HepG2 (cell line): ENCODE measurements at regions not wholly inside any gene's neighbourhood (a gene's known extent, or its start where the extent isn't known, plus 50 kb on each side); places are given as distances from the start of the nearest gene placed in this dataset.

Experiments used
- ATAC-seq: fragments of 200-7000 bp; cut with Tn5 transposase; 3 replicates; pipeline ENCODE4 v1.9.1; 2020; ENCODE audit warnings: mild to moderate bottlenecking, moderate library complexity
- BruUV-seq: library from RNA; stranded (reverse); fragments of 400-500 nt; replicated peaks from 2 replicates; lab custom pipeline; 2021; lab: Mats Ljungman, UMichigan
- CTCF ChIA-PET: fragments of 300-600 bp; formaldehyde crosslinking; extraction: SDS; loops from one replicate; lab custom pipeline; 2021; ENCODE audit warnings: low total read pairs, inconsistent platforms, low intra/inter-chr PET ratio; lab: Yijun Ruan, JAX
- POLR2A ChIA-PET: fragments of 350-600 bp; sonication (Branson Sonifier 250); formaldehyde crosslinking; loops from one replicate; lab custom pipeline; 2020; ENCODE audit warnings: antibody characterized with exemption, inconsistent platforms; lab: Yijun Ruan, JAX
- DNase-seq: peaks from one replicate; pipeline ENCODE4 v3.0.0-alpha.2; 2015; ENCODE audit warnings: low spot score
- FAIRE-seq: peaks from 3 replicates; lab custom pipeline; 2011; peaks lifted over from hg19 to GRCh38; lab: Jason Lieb, UNC
- H2AFZ ChIP-seq: one replicate; pipeline ENCODE4 v1.6.1; 2011; ENCODE audit warnings: low read length, inconsistent platforms
- H3K27ac ChIP-seq: fragments of 300-600 bp; 3 replicates; pipeline ENCODE4 v1.8.0; 2011; ENCODE audit warnings: mixed run types, mild to moderate bottlenecking, mixed read lengths, low read length, inconsistent platforms; ENCODE audit not compliant: insufficient read depth; ENCODE audit errors: extremely low read length
- H3K27me3 ChIP-seq, 2 experiments: fragments of 200-600 bp in 1 of 2; 2 replicates in 1 of 2; 3 replicates in 1 of 2; pipeline versions ENCODE4 v1.6.0 to v1.8.0; 2011; ENCODE audit warnings: low read length in 2 of 2, mild to moderate bottlenecking in 2 of 2, moderate library complexity in 2 of 2, inconsistent platforms in 1 of 2; ENCODE audit not compliant: insufficient read depth in 2 of 2, control insufficient read depth in 1 of 2
- H3K36me3 ChIP-seq, 2 experiments: fragments of 200-600 bp in 1 of 2; replicated peaks in 1 of 2; 2 replicates in 1 of 2; 3 replicates in 1 of 2; pipeline versions ENCODE4 v1.5.1 to v1.8.0; 2011; ENCODE audit warnings: low read length in 2 of 2, inconsistent platforms in 1 of 2; ENCODE audit not compliant: insufficient read depth in 2 of 2, control insufficient read depth in 1 of 2
- H3K4me1 ChIP-seq: 2 replicates; pipeline ENCODE4 v1.5.1; 2012; ENCODE audit warnings: low read length, inconsistent platforms; ENCODE audit not compliant: insufficient read depth
- H3K4me2 ChIP-seq: 2 replicates; pipeline ENCODE4 v1.6.0; 2011; ENCODE audit warnings: low read depth, low read length, inconsistent platforms
- H3K4me3 ChIP-seq, 3 experiments: fragments of 200-600 bp in 1 of 3; sonication (generic), shearing (Covaris generic) in 1 of 3; replicated peaks in 1 of 3; 2 replicates each; pipeline ENCODE4 v1.5.1; 2011 to 2016; ENCODE audit warnings: low read length in 3 of 3, inconsistent platforms in 2 of 3, low read depth in 2 of 3, mild to moderate bottlenecking in 2 of 3, control low read depth in 1 of 3, mixed read lengths in 1 of 3; ENCODE audit not compliant: insufficient read depth in 1 of 3
- H3K79me2 ChIP-seq: one replicate; pipeline ENCODE4 v1.6.1; 2011; ENCODE audit warnings: low read length, inconsistent platforms; ENCODE audit not compliant: insufficient read depth
- H3K9ac ChIP-seq: 2 replicates; pipeline ENCODE4 v1.6.0; 2011; ENCODE audit warnings: mild to moderate bottlenecking, low read depth, low read length, inconsistent platforms; ENCODE audit not compliant: insufficient read depth
- H3K9me3 ChIP-seq: 2 replicates; pipeline ENCODE4 v1.5.1; 2012; ENCODE audit warnings: mild to moderate bottlenecking, low read length
- H4K20me1 ChIP-seq: 2 replicates; pipeline ENCODE4 v1.6.0; 2011; ENCODE audit warnings: inconsistent platforms, mild to moderate bottlenecking, low read length, moderate library complexity; ENCODE audit not compliant: insufficient read depth
- ELK4 ChIP-seq: sonication (generic); formaldehyde crosslinking; IDR thresholded peaks from 2 replicates; pipeline ENCODE4 v1.9.0; 2021; ENCODE audit warnings: missing genetic modification reagents, borderline replicate concordance
- MAFF ChIP-seq: IDR thresholded peaks from 2 replicates; pipeline ENCODE4 v1.6.1; 2011; ENCODE audit warnings: low read depth, low read length, improper control_type of control experiment
- MAFK ChIP-seq, 2 experiments: IDR thresholded peaks in 1 of 2; conservative IDR thresholded peaks in 1 of 2; 2 replicates each; pipeline ENCODE4 v1.6.1; 2011; ENCODE audit warnings: improper control_type of control experiment in 2 of 2, low read length in 2 of 2
- MIER3 ChIP-seq: IDR thresholded peaks from 2 replicates; pipeline ENCODE4 v1.6.1; 2016; ENCODE audit warnings: missing compliant biosample characterization, borderline replicate concordance
- SALL2 ChIP-seq: sonication (generic); formaldehyde crosslinking; IDR thresholded peaks from 2 replicates; pipeline ENCODE4 v1.8.1; 2023; ENCODE audit warnings: mild to moderate bottlenecking, missing genetic modification reagents, inconsistent platforms
- TAF1 ChIP-seq: sonication (generic); formaldehyde crosslinking; IDR thresholded peaks from 2 replicates; pipeline ENCODE4 v1.4.0; 2020; ENCODE audit warnings: missing genetic modification reagents
- ZBTB2 ChIP-seq: sonication (generic); formaldehyde crosslinking; IDR thresholded peaks from 2 replicates; pipeline ENCODE4 v1.8.0; 2022; ENCODE audit warnings: low read depth, missing genetic modification reagents
- ZMYM2 ChIP-seq: sonication (generic); formaldehyde crosslinking; IDR thresholded peaks from 2 replicates; pipeline ENCODE4 v1.8.0; 2022; ENCODE audit warnings: mild to moderate bottlenecking, missing genetic modification reagents
- ZNF101 ChIP-seq: sonication (generic); formaldehyde crosslinking; IDR thresholded peaks from 2 replicates; pipeline ENCODE4 v1.4.0; 2020; ENCODE audit warnings: mild to moderate bottlenecking, low read depth, missing genetic modification reagents, borderline replicate concordance
- ZNF224 ChIP-seq: sonication (generic); formaldehyde crosslinking; IDR thresholded peaks from 2 replicates; pipeline ENCODE4 v1.5.0; 2020; ENCODE audit warnings: mild to moderate bottlenecking, missing genetic modification reagents
- ZNF30 ChIP-seq: sonication (generic); formaldehyde crosslinking; IDR thresholded peaks from 2 replicates; pipeline ENCODE4 v1.5.0; 2020; ENCODE audit warnings: mild to moderate bottlenecking, missing genetic modification reagents
- ZNF350 ChIP-seq: sonication (generic); formaldehyde crosslinking; IDR thresholded peaks from 2 replicates; pipeline ENCODE4 v1.4.0; 2020; ENCODE audit warnings: mild to moderate bottlenecking, low read depth, missing genetic modification reagents, borderline replicate concordance
- ZNF460 ChIP-seq: sonication (generic); formaldehyde crosslinking; IDR thresholded peaks from 2 replicates; pipeline ENCODE4 v1.5.1; 2020; ENCODE audit warnings: missing genetic modification reagents, mild to moderate bottlenecking, borderline replicate concordance
- ZNF570 ChIP-seq: sonication (generic); formaldehyde crosslinking; IDR thresholded peaks from 2 replicates; pipeline ENCODE4 v1.4.0; 2020; ENCODE audit warnings: mild to moderate bottlenecking, missing genetic modification reagents, borderline replicate concordance
- WGBS: methylation state at CpG from one replicate; pipeline ENCODE4 v1.1.6; 2017; ENCODE audit warnings: low lambda C conversion rate; 5-methylcytosine and 5-hydroxymethylcytosine counted together
- in situ Hi-C: cut with HindIII; loops from 2 replicates; pipeline ENCODE4 v1.10.0; 2017; ENCODE audit warnings: low pct_unique_long_range_greater_than_20kb; ENCODE audit not compliant: extremely low pct_ligation_motif_present
- intact Hi-C: fragments of 100-400 bp; cut with micrococcal nuclease; formaldehyde crosslinking; loops from one replicate; pipeline ENCODE4 v1.10.0; 2022; ENCODE audit not compliant: unreplicated experiment

- 0% methylated on average over 1 of the region's 1 CpG for WGBS
- ChIA-PET POLR2A (no interaction called here), CTCF (no interaction called here)
- no TSS peak for BruUV-seq
- Histone ChIP-seq H3K27ac (no peak overlapping the region), H3K4me1 (no peaks in the 10 kb centered on the region), H3K9ac (no peak overlapping the region), H3K79me2 (no peaks in the 10 kb centered on the region), H4K20me1 (no peaks in the 10 kb centered on the region), H2AFZ (no peak overlapping the region), H3K27me3 (no peaks in the 10 kb centered on the region), H3K4me3 (no peak overlapping the region), H3K9me3 (no peaks in the 10 kb centered on the region), H3K4me2 (no peak overlapping the region), H3K36me3 (no peaks in the 10 kb centered on the region)
- in situ Hi-C loops (no loop called here), intact Hi-C loops (no loop called here)
- no peak for DNase-seq
- no peak for FAIRE-seq
- ATAC-seq: no peak
- TF ChIP-seq ZNF570 (CRISPR knock-in tag) (no peak), ZMYM2 (CRISPR knock-in tag) (no peak), MAFK (conservative IDR thresholded peaks at IDR 0.05 in 1 of 2, IDR thresholded peaks at IDR 0.05 in 1 of 2; ENCODE audit: low read length in 2 of 2) (peak; percentile 21 to 63; a peak in 3 of 4 replicates), MAFF (peak; percentile 66), ZNF350 (CRISPR knock-in tag) (no peak)
Measured at GRCh38 chr18:41543815-41544214, 411.2 kb upstream of the PIK3C3 start.

- intact Hi-C loops (no loop called here), in situ Hi-C loops (no loop called here)
- no peak overlapping the region for H3K27ac ChIP-seq
- H2AFZ ChIP-seq: no peak overlapping the region
- POLR2A ChIA-PET: no interaction called here
- BruUV-seq: no TSS peak
- FAIRE-seq (no peak), DNase-seq (no peak), ATAC-seq (no peak)
- no peaks in the 10 kb centered on the region for H3K4me1 ChIP-seq
- CTCF ChIA-PET: no interaction called here
- H3K27me3 ChIP-seq: no peaks in the 10 kb centered on the region
- no peak overlapping the region for H3K9ac ChIP-seq
- H4K20me1 ChIP-seq: no peaks in the 10 kb centered on the region
- H3K36me3 ChIP-seq: no peaks in the 10 kb centered on the region
- H3K9me3 ChIP-seq: no peaks in the 10 kb centered on the region
- H3K79me2 ChIP-seq: no peaks in the 10 kb centered on the region
- WGBS: 5% methylated on average over 3 of the region's 3 CpGs
- H3K4me3 ChIP-seq: no peak overlapping the region
- no peak overlapping the region for H3K4me2 ChIP-seq
- TF ChIP-seq ZNF101 (CRISPR knock-in tag): no peak
- TF ChIP-seq ELK4 (CRISPR knock-in tag): no peak
- no peak for TF ChIP-seq SALL2 (CRISPR knock-in tag)
- no peak for TF ChIP-seq TAF1
- TF ChIP-seq ZNF30 (CRISPR knock-in tag): no peak
- no peak for TF ChIP-seq ZBTB2 (CRISPR knock-in tag)
- no peak for TF ChIP-seq ZNF460 (CRISPR knock-in tag)
- TF ChIP-seq ZNF224 (CRISPR knock-in tag): no peak
- no peak for TF ChIP-seq MIER3 (CRISPR knock-in tag)
Measured at GRCh38 chr18:41540237-41540871, 414.7 kb upstream of the PIK3C3 start.
